Esophagus squamous epithelium (tissue), 5 donors: ENCODE measurements at regions not wholly inside any gene's neighbourhood (a gene's known extent, or its start where the extent isn't known, plus 50 kb on each side); places are given as distances from the start of the nearest gene placed in this dataset.

ENCODE experiments used
- DNase-seq: peaks from one replicate; lab custom pipeline; 2025; lab: John Stamatoyannopoulos, UW
- H3K27ac ChIP-seq, 4 donors: fragments of 200-600 bp; sonication (generic); one replicate each; pipeline ENCODE4 v1.5.1; 2016 to 2019; ENCODE audit warnings: mild to moderate bottlenecking in 1 of 4
- H3K27me3 ChIP-seq, 4 donors: fragments of 200-600 bp; sonication (generic); 1 replicate in 3 of 4; 2 replicates in 1 of 4; pipeline versions ENCODE4 v1.5.1 to v1.6.0; 2017 to 2021; ENCODE audit warnings: antibody characterized with exemption in 1 of 4
- H3K36me3 ChIP-seq, 3 donors: fragments of 200-600 bp; sonication (generic); one replicate each; pipeline ENCODE4 v1.5.1; 2016 to 2019
- H3K4me1 ChIP-seq, 3 donors: fragments of 200-600 bp; sonication (generic); one replicate each; pipeline ENCODE4 v1.5.1; 2017 to 2019
- H3K4me3 ChIP-seq, 4 donors: fragments of 200-600 bp; sonication (generic); 1 replicate in 3 of 4; 2 replicates in 1 of 4; pipeline ENCODE4 v1.5.1; 2016 to 2019; ENCODE audit warnings: mild to moderate bottlenecking in 2 of 4, moderate library complexity in 1 of 4
- H3K9me3 ChIP-seq, 3 donors: fragments of 200-600 bp; sonication (generic); one replicate each; pipeline ENCODE4 v1.5.1; 2016 to 2019
- CTCF ChIP-seq, 6 experiments: fragments of 450-650 bp in 4 of 6; fragments of 200-600 bp in 2 of 6; sonication (generic) in 2 of 6; IDR thresholded peaks; one replicate each; pipeline ENCODE4 v1.5.1; 2016 to 2019; ENCODE audit warnings: antibody characterized with exemption in 6 of 6, mild to moderate bottlenecking in 4 of 6, moderate library complexity in 4 of 6
- POLR2A ChIP-seq, 4 donors: fragments of 450-650 bp; IDR thresholded peaks; one replicate each; pipeline ENCODE4 v1.6.1; 2017; ENCODE audit warnings: antibody characterized with exemption in 4 of 4, mild to moderate bottlenecking in 4 of 4, moderate library complexity in 3 of 4
- WGBS, 2 donors: methylation state at CpG; one replicate each; pipeline ENCODE4 v1.1.5; 2018; 5-methylcytosine and 5-hydroxymethylcytosine counted together
- intact Hi-C: fragments of 100-400 bp; cut with DNase I; formaldehyde crosslinking; loops from one replicate; pipeline ENCODE4 v1.15.0; 2022
- donor health status: DM: yes; HTN: yes; CAD: no.

DNA sequence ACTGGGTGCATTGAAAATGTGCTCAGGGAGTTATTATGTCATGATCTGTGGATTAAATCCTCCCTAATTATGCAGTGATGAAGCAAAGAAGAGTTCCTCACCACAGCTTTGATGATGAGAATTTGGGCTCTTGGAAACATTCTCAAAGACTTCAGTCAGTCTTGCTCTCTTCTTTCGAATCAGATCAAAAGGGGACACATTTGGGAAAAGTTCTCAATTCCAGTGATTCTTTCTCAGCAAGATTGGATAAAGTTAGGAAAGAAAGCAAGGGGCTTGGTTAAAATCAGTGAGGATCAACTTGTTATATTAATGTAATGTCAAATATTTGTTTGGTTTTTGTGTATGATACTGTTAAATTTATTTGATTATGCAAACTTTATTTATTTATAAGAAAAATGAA is 411.3 kb upstream of the ACTBL2 start:
- Histone ChIP-seq H3K27me3 (no peaks in the 10 kb centered on the region), H3K9me3 (no peaks in the 10 kb centered on the region), H3K36me3 (no peaks in the 10 kb centered on the region), H3K4me3 (no peak overlapping the region), H3K4me1 (peaks cover 0 to 12% (median 9%) of the 10 kb centered on the region in 3 donors), H3K27ac (no peak overlapping the region)
- 60 to 67% methylated on average over 1 of the region's 1 CpG for WGBS, 2 donors
- no peak for DNase-seq
- TF ChIP-seq CTCF (IDR thresholded peaks at IDR 0.05) (no peak), POLR2A (IDR thresholded peaks at IDR 0.05) (no peak)
- intact Hi-C loops: no loop called here

DNA sequence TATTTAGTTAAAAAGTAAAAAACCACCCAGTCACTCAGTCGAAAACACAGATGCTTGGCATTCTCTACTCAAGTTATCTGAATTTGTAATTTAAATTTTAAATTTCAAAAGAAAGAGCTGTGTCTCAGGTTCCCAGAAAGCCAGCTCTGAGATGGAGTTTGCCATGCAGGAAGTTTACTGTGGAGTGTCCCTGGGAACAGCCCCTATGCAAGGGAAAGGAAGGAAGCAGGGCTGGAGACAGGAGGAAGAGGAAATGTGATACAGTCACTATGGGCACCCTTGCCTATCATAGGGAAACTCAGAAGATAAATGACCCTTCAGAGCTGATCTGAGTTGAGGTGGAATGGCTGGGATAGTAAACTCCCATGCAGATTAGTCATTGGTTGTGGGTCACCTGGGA is 408.8 kb upstream of the ACTBL2 start:
- no peak for DNase-seq
- Histone ChIP-seq H3K36me3 (no peaks in the 10 kb centered on the region), H3K4me1 (peaks cover 0 to 19% (median 9%) of the 10 kb centered on the region in 3 donors), H3K9me3 (no peaks in the 10 kb centered on the region), H3K27ac (no peak overlapping the region), H3K4me3 (no peak overlapping the region), H3K27me3 (no peaks in the 10 kb centered on the region)
- intact Hi-C loops: no loop called here
- TF ChIP-seq POLR2A (IDR thresholded peaks at IDR 0.05) (no peak), CTCF (IDR thresholded peaks at IDR 0.05) (no peak)
- WGBS, 2 donors: 86 to 95% methylated on average over 1 of the region's 1 CpG

- Histone ChIP-seq H3K36me3 (no peaks in the 10 kb centered on the region), H3K4me1 (peaks cover 0 to 19% (median 9%) of the 10 kb centered on the region in 3 donors), H3K27ac (no peak overlapping the region), H3K9me3 (no peaks in the 10 kb centered on the region), H3K4me3 (no peak overlapping the region), H3K27me3 (no peaks in the 10 kb centered on the region)
- DNase-seq: no peak
- intact Hi-C loops: loop anchor here (5.0 kb wide), 2 partner anchors 107 to 573 kb away; partner anchors contain the start of gene PLK2
- 38 to 53% methylated on average over 5 of the region's 5 CpGs for WGBS, 2 donors
- TF ChIP-seq CTCF (IDR thresholded peaks at IDR 0.05) (peak in 2 of 6 experiments; percentile 15 to 30), POLR2A (IDR thresholded peaks at IDR 0.05) (no peak)
These were observed 406.9 kb upstream of the ACTBL2 start for GRCh38 chr5:57889558-57889957.

DNA sequence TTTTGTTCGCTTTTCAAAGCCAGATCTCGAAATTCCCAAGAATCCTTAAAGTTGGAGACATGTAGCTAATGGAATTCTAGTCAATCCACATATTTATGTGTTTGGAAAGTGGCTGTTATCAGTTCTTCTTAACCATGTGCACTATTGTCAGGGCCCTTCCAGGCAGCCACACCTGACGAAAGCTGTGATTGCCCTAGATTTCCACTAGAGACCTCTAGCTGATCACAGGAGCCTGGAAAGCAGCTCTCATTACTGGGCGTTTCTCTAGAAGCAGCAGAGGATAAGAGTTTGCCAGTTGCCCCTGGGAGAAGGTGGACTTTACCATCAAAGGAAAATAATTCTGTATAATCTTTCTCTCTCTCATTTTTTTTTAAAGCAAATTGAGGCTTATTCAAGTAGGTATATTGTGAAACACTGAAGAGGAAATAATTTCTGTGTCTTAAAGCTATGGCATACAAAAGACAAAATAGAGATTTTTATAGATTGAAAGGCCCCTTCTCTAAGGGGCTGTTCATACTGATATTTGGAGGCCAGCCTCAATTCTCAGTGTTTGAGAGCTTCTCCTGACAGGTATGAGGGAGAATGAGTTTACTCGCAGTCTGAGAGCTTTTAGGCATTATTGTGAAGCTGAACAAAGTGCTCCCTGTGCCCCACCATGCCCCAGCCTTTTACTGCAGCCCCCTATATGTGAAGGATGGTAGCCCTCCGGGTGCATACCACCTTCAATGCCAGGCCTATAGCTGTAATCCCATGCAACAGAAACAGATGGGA is 405.4 kb upstream of the ACTBL2 start:
- Histone ChIP-seq H3K4me3 (no peak overlapping the region), H3K36me3 (no peaks in the 10 kb centered on the region), H3K27ac (no peak overlapping the region), H3K4me1 (peaks cover 0 to 19% (median 9%) of the 10 kb centered on the region in 3 donors), H3K9me3 (no peaks in the 10 kb centered on the region), H3K27me3 (no peaks in the 10 kb centered on the region)
- 24 to 25% methylated on average over 6 of the region's 6 CpGs for WGBS, 2 donors
- intact Hi-C loops: loop anchor here (5.0 kb wide), 2 partner anchors 106 to 574 kb away; partner anchors contain the start of gene PLK2
- TF ChIP-seq CTCF (IDR thresholded peaks at IDR 0.05): peak in 5 of 6 experiments; percentile 38 to 84 (median 64)
- no peak for TF ChIP-seq POLR2A (IDR thresholded peaks at IDR 0.05)
- no peak for DNase-seq

DNA sequence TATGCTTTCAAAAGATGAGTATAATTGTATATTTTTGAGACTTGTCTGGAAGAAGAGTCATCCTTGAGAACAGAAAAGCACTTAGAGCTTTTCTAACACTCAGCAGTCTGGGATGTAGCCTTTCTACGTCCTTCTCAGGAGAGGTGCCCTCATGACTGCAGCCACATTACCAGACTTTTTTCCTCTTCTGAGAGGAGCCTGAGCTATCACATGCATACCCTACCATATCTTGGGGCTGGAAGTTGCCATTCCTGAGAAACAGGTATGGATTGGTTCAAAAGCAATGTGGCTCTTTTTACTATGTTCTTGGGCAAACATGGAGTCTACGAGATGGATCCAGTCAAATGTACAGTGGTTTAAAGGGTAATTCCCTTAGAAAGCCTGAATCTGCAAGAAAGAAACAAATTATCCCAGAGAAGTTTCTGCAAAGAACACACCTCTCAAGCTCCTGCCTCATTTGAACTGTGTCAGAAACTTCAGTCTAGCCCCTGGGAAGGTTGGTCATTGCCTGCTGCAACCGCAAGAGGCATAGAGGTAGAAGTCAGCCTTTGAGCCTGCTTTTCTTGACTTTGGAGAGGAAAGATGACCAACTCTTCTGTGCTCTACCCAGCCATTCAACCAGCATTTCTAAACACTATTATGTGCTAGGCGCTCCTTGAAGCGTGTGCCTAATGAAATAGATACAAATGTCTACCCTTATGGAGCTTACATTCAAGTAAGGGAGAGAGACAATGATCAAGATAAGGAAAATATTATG is 401.9 kb upstream of the ACTBL2 start:
- H3K9me3 ChIP-seq: no peaks in the 10 kb centered on the region
- intact Hi-C loops: loop anchor here (5.0 kb wide), 2 partner anchors 102 to 578 kb away; partner anchors contain the start of gene PLK2
- WGBS, 2 donors: 92 to 97% methylated on average over 5 of the region's 5 CpGs
- no peak overlapping the region for H3K27ac ChIP-seq
- DNase-seq: no peak
- no peaks in the 10 kb centered on the region for H3K36me3 ChIP-seq
- H3K27me3 ChIP-seq: no peaks in the 10 kb centered on the region
- no peak overlapping the region for H3K4me3 ChIP-seq
- peaks cover 0 to 13% (median 3%) of the 10 kb centered on the region in 3 donors for H3K4me1 ChIP-seq
- TF ChIP-seq POLR2A (IDR thresholded peaks at IDR 0.05) (no peak), CTCF (IDR thresholded peaks at IDR 0.05) (no peak)
